ENCODE measurements at regions not wholly inside any gene's neighbourhood (a gene's known extent, or its start where the extent isn't known, plus 50 kb on each side); places are given as distances from the start of the nearest gene placed in this dataset.
"Not testable (repeated sequence)": the region's sequence is repeated elsewhere in the genome, so short reads cannot be mapped to it uniquely, and the experiment has no call there.

- DNase-seq = no peak
These were observed 430.6 kb downstream of the RPS24 start for GRCh38 chr10:78464118-78464855.

GRCh38 chr10:78464856-78465267, 431.2 kb downstream of the RPS24 start:
- DNase-seq = no peak

GRCh38 chr10:78465431-78465830, 431.8 kb downstream of the RPS24 start:
- no peak for DNase-seq

- DNase-seq = no peak
These were observed 433.9 kb downstream of the RPS24 start for GRCh38 chr10:78467496-78468106.

- not testable (repeated sequence) for DNase-seq
These were observed 435.1 kb downstream of the RPS24 start for GRCh38 chr10:78468731-78469130.

- no peak for DNase-seq
These were observed 436.8 kb downstream of the RPS24 start for GRCh38 chr10:78470267-78471103.

GRCh38 chr10:78471326-78471722, 437.7 kb downstream of the RPS24 start:
- no peak for DNase-seq

GRCh38 chr10:78471723-78472550, 438.3 kb downstream of the RPS24 start:
- DNase-seq = no peak

- DNase-seq = no peak
These were observed 438.9 kb downstream of the RPS24 start for GRCh38 chr10:78472551-78472890.

- no peak for DNase-seq
These were observed 439.3 kb downstream of the RPS24 start for GRCh38 chr10:78473006-78473405.

GRCh38 chr10:78474743-78475142, 441.1 kb downstream of the RPS24 start:
- no peak for DNase-seq

GRCh38 chr10:78475437-78475836, 441.8 kb downstream of the RPS24 start:
- DNase-seq = no peak

GRCh38 chr10:78476156-78476555, 442.5 kb downstream of the RPS24 start:
- no peak for DNase-seq

GRCh38 chr10:78476844-78477243, 443.2 kb downstream of the RPS24 start:
- DNase-seq = no peak

GRCh38 chr10:78478919-78479318, 445.3 kb downstream of the RPS24 start:
- DNase-seq = no peak

- DNase-seq = no peak
These were observed 445.8 kb downstream of the RPS24 start for GRCh38 chr10:78479467-78479866.

- DNase-seq = no peak
These were observed 448.2 kb downstream of the RPS24 start for GRCh38 chr10:78481842-78482241.

- DNase-seq = no peak
These were observed 450.0 kb downstream of the RPS24 start for GRCh38 chr10:78483641-78484040.

- no peak for DNase-seq
These were observed 455.4 kb downstream of the RPS24 start for GRCh38 chr10:78489034-78489433.

GRCh38 chr10:78491812-78492211, 458.1 kb downstream of the RPS24 start:
- no peak for DNase-seq

GRCh38 chr10:78492424-78492823, 458.8 kb downstream of the RPS24 start:
- no peak for DNase-seq

- no peak for DNase-seq
These were observed 460.5 kb downstream of the RPS24 start for GRCh38 chr10:78494179-78494578.
